AG09319 (cell line): ENCODE measurements at regions not wholly inside any gene's neighbourhood (a gene's known extent, or its start where the extent isn't known, plus 50 kb on each side); places are given as distances from the start of the nearest gene placed in this dataset.
A peak's percentile ranks its signal among the peaks of the same experiment; 100 is the strongest.

Source experiments
- DNase-seq: peaks from one replicate; pipeline ENCODE4 v3.0.0-alpha.2; 2010; ENCODE audit warnings: low read depth; ENCODE audit errors: extremely low read depth
- CTCF ChIP-seq: IDR thresholded peaks from 2 replicates; pipeline ENCODE4 v1.5.1; 2011; ENCODE audit warnings: low read depth, mild to moderate bottlenecking, inconsistent platforms, low read length, moderate library complexity

- DNase-seq, result no peak
- TF ChIP-seq CTCF, result no peak
These were observed 182.2 kb upstream of the SMARCA2 start for GRCh38 chr9:1832960-1833359.

DNA sequence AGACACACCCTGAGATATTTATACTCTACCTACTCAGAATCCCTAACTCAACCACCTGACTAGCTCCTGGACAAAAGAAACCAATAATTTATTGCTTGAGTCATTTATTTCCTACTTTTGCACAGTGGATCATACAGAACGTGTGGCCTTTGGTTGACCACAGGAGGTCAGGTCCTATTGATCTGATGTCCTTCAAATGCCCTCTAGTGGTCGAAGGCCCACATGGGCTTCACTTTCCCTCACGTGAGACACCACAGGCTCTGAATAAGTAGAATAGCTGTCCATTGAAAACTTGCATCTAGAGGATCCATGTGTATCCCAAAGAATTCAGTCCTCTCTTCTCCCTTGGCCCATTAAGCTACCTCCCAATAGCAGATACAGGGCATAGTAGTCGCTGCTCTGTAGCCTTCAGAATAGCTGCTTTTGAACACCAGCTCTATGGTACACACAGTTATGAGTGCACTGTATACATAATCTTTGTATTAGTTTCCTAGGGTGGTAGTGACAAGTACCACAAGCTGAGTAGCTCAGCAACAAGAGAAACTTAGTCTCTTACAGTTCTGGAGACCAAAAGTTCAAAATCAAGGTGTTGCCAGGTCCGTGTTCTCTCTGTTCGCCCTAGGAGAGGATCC lies 177.6 kb upstream of the SMARCA2 start:
- no peak for DNase-seq
- peak; percentile 51 for TF ChIP-seq CTCF

- no peak for TF ChIP-seq CTCF
These were observed 175.2 kb upstream of the SMARCA2 start for GRCh38 chr9:1839909-1840308.

DNA sequence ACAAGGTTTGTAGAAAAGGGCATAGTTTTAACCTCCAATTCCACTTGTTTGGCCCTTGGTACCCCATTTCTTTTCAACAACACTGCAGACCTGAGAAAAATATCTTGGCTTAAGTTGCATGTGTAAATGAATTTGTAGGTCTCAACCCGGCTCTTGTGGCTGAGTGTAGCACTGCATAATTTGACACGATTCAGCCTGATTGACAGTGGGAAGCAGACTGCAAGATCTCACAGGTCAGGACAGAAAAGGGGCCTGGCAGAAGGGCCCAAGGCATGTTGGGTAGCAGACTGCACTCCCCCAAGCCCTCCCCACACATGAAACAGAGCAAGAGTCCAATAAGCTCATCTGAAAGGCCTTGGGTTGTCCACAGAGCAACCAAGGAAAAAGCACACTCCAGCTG lies 169.7 kb upstream of the SMARCA2 start:
- no peak for TF ChIP-seq CTCF
- no peak for DNase-seq

More at GRCh38 chr9:1839909-1840308, 175.2 kb upstream of the SMARCA2 start:
- no peak for DNase-seq

DNA sequence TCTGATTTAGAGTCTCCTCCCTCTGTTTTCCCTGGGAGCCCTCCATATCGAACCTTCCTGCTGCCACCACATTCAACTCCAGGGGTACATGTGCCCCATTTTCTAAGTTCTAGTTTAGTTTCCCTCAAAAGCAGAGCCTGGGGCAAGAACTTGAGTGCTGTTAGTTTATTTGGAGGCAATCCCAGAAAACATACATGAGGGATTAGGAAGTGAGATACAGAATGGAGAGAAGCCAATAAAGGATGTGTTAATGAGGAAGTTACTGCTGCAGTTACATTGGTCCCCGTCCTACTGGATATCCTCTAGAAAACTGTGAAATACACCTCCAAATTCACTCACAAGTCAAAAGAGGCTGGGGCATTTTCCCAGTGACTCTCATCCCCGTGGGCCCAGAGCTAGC lies 159.4 kb upstream of the SMARCA2 start:
- no peak for TF ChIP-seq CTCF
- DNase-seq, result no peak

DNA sequence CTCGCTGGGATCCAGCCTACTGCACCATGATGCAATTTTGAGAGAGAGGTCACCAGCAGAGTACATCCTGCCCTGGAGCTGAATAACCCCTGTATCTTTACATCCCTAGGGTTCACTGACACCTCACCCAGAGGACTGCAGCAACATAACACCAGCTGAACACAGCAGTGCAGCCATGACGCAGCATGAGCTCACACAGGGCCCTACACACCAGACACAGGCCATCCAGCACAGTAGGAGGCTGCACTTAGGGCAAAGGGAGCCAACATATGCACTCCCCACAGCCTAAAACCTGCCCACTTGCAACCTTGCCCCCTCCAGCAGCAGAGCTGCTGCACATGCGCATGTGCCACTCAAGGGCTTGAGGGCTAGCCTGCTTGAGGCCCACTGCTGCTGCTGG lies 157.3 kb upstream of the SMARCA2 start:
- no peak for TF ChIP-seq CTCF
- no peak for DNase-seq

DNA sequence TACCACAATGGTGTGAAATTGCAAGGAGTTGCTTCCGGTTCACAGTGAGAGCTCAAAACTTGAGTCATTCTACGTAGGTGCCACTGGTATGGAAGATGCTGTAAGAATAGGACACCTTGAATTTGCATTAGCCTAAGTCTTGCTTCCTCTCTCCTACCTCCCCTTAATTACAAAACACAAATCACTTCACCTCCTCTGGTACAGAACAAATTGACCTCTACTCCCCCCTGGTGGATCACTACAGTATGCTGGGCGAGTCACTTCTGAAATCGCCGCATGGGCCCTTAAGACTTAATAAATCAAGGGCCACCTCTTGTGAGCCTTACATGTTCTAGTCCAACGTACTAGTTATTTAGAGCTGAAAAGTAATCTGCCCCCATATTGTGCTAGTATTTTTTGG lies 145.3 kb upstream of the SMARCA2 start:
- TF ChIP-seq CTCF, result peak; percentile 32

More for the DNA sequence above, 145.3 kb upstream of the SMARCA2 start:
- no peak for DNase-seq
